ENCODE measurements at regions not wholly inside any gene's neighbourhood (a gene's known extent, or its start where the extent isn't known, plus 50 kb on each side); places are given as distances from the start of the nearest gene placed in this dataset.

DNA sequence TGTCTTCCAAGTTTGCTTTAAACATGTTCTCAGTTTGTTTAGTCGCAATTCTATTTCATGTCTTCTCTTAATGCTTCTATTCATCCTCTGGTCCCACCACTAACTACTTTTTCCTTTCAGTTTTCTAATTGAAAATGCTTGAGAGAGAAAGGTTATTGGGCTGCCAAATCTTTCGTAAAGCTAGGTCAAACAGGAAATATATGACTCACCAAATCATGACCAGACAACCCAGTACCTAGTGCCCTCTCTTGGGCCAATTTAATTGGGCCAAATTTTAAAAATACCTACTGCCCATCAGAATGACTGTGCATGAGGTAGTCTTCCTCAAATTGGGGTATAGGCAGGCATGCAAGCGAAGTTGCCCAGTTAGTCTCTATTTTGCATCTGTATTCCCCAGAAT lies 295.4 kb upstream of the PBX1 start:
- TF ChIP-seq, protein P1, sequence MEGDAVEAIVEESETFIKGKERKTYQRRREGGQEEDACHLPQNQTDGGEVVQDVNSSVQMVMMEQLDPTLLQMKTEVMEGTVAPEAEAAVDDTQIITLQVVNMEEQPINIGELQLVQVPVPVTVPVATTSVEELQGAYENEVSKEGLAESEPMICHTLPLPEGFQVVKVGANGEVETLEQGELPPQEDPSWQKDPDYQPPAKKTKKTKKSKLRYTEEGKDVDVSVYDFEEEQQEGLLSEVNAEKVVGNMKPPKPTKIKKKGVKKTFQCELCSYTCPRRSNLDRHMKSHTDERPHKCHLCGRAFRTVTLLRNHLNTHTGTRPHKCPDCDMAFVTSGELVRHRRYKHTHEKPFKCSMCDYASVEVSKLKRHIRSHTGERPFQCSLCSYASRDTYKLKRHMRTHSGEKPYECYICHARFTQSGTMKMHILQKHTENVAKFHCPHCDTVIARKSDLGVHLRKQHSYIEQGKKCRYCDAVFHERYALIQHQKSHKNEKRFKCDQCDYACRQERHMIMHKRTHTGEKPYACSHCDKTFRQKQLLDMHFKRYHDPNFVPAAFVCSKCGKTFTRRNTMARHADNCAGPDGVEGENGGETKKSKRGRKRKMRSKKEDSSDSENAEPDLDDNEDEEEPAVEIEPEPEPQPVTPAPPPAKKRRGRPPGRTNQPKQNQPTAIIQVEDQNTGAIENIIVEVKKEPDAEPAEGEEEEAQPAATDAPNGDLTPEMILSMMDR (IDR thresholded peaks at IDR 0.05), result no peak
- no peak for TF ChIP-seq POLR2A (IDR thresholded peaks at IDR 0.05)

All from Peyer's patch (tissue), 4 donors.